NB4 (cell line): ENCODE measurements at regions not wholly inside any gene's neighbourhood (a gene's known extent, or its start where the extent isn't known, plus 50 kb on each side); places are given as distances from the start of the nearest gene placed in this dataset.

Source experiments
- DNase-seq: peaks from one replicate; pipeline ENCODE4 v3.0.0; 2010; ENCODE audit warnings: low read depth
- H3K4me3 ChIP-seq: one replicate; pipeline ENCODE4 v1.5.1; 2011; ENCODE audit warnings: mild to moderate bottlenecking, low read depth, low read length, moderate library complexity
- MAX ChIP-seq: IDR thresholded peaks from 2 replicates; pipeline ENCODE4 v1.6.1; 2011; ENCODE audit warnings: low read depth, low read length
- MYC ChIP-seq: IDR thresholded peaks from 2 replicates; pipeline ENCODE4 v1.6.1; 2011; ENCODE audit warnings: low read depth, low read length
- POLR2A ChIP-seq: IDR thresholded peaks from 2 replicates; pipeline ENCODE4 v1.6.1; 2011; ENCODE audit warnings: mild to moderate bottlenecking; ENCODE audit not compliant: insufficient read length; ENCODE audit errors: extremely low read depth
- TF ChIP-seq, protein P1 (sequence below): IDR thresholded peaks from one replicate; pipeline ENCODE4 v1.5.1; 2012; ENCODE audit warnings: low read depth, low read length

DNA sequence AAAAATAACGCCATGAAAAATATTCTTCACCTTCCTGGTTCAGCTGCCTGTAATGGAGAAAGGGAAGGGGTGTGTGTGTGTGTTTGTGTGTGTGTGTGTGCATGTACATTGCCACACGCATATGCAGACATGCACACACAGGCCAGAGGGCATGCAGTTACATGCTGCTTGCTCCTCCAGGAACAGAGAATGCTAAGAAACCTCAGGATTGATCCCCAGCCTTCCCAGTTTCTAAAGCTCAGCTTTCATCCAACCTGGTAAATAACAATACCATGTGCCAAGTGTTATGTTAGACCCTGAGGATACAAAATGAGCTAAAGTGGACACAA is 241.7 kb downstream of the SPTSSA start:
- TF ChIP-seq MAX, result no peak
- no peak for TF ChIP-seq POLR2A
- TF ChIP-seq, protein P1, sequence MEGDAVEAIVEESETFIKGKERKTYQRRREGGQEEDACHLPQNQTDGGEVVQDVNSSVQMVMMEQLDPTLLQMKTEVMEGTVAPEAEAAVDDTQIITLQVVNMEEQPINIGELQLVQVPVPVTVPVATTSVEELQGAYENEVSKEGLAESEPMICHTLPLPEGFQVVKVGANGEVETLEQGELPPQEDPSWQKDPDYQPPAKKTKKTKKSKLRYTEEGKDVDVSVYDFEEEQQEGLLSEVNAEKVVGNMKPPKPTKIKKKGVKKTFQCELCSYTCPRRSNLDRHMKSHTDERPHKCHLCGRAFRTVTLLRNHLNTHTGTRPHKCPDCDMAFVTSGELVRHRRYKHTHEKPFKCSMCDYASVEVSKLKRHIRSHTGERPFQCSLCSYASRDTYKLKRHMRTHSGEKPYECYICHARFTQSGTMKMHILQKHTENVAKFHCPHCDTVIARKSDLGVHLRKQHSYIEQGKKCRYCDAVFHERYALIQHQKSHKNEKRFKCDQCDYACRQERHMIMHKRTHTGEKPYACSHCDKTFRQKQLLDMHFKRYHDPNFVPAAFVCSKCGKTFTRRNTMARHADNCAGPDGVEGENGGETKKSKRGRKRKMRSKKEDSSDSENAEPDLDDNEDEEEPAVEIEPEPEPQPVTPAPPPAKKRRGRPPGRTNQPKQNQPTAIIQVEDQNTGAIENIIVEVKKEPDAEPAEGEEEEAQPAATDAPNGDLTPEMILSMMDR, result no peak
- no peak for TF ChIP-seq MYC
- no peak overlapping the region for H3K4me3 ChIP-seq
- DNase-seq, result no peak

DNA sequence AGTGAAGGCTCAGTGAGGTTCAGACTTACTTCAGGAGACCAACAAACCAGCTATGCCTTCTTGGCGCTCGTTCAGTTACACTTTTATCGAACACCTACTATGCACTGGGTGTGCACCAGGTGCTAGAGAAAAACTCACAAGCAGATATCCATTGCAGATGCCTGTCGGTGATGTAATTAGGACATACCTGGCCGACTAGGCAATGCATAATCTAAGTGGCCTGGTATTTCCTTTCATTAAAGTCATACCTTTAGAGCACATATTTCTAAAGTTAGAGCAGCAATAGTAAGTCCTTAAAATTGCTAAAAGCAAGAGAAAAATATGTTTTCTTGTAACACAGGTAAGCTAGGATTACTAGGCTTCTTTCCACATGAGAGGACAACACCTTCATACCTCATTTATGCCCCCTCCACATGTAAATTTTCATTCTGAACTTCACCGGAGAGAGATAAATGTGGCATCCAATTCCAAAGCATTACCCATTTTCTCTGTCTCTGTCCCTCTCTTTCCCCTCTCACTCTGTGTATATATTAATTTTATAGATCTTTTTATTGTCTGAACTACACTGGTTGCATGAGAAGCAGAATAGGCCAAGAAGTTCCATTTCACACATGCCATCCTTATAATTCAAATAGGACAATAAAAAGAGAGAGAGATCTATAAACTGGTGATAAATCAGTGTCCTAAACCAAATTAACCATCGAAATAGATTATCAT is 242.2 kb downstream of the SPTSSA start:
- TF ChIP-seq MAX (no peak), MYC (no peak), POLR2A (no peak)
- TF ChIP-seq, protein P1, result no peak
- H3K4me3 ChIP-seq, result no peak overlapping the region
- DNase-seq, result no peak

- H3K4me3 ChIP-seq, result no peak overlapping the region
- no peak for DNase-seq
- TF ChIP-seq MAX (no peak), MYC (no peak)
Measured at GRCh38 chr14:34218881-34219280, 243.2 kb downstream of the SPTSSA start.

DNA sequence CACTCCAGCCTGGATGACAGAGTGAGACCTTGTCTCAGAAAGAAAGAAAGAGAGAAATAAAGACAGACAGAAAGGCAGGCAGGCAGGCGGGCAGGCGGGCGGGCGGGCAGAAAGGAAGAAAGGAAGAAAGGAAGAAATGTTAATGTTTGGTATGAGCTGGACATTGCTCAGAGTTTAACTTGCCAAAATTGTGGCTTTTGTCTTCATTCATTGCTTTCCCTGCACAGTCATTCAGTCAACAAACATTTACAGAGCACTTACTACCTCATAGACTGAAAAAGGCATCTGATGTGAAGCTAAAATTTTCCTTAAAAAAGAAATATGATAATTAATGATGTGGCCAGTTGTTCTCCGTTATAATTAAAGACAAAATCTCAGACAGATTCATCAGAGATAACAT is 247.1 kb downstream of the SPTSSA start:
- no peak overlapping the region for H3K4me3 ChIP-seq
- TF ChIP-seq MAX, result no peak
- TF ChIP-seq POLR2A, result no peak
- TF ChIP-seq, protein P1, result no peak
- TF ChIP-seq MYC, result no peak
- DNase-seq, result no peak

GRCh38 chr14:34213332-34213731 is 248.7 kb downstream of the SPTSSA start:
- no peak for DNase-seq
- no peak overlapping the region for H3K4me3 ChIP-seq
- TF ChIP-seq, protein P1, result no peak
- TF ChIP-seq MYC (no peak), POLR2A (no peak), MAX (no peak)

DNA sequence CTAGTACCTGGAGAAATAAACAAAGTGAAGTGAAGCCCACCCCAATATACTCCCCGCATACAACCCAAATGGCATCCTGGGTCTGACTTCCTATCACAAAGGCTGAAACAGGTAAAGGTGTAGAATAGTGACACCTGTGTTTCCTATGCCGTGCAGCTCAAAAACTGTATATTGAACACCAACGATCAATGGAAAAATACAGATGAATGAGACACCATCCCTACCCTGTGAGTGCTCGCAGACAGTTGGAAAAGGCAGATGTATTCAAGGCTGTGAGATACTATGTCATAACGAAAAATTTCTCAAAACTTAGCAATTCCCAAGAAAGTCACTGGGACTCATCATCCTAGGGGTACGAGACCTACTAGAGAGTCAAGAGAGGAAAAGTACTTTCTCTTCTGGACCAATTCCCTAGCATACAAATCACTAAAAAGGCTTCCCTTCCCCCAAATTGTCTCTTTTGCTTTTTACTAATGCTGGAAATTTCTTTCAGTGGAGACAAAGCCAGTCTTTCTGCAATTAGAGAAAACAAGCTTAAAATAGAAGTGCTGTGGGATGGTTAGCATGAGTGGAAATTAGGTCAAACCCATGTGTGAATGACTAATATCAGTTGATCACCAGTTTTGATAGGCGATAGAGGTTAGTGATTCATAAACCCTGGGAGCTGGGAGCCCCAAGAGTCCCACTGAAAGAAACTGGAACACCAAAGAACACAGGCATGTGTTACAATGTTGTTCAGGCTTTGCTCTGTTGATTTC is 249.7 kb downstream of the SPTSSA start:
- no peak for DNase-seq
- no peak overlapping the region for H3K4me3 ChIP-seq
- TF ChIP-seq, protein P1, result no peak
- TF ChIP-seq MAX, result no peak
